ENCODE measurements at regions not wholly inside any gene's neighbourhood (a gene's known extent, or its start where the extent isn't known, plus 50 kb on each side); places are given as distances from the start of the nearest gene placed in this dataset.

- TF ChIP-seq GATA2 (IDR thresholded peaks at IDR 0.05; ENCODE audit: low read depth, low read length): no peak
- TF ChIP-seq GATA3 (IDR thresholded peaks at IDR 0.05; ENCODE audit: low read depth, low read length): no peak
Observed at GRCh38 chr5:51013036-51013435, 346.6 kb downstream of the PARP8 start.

Data from SH-SY5Y (cell line).